Esophagus squamous epithelium (tissue), 5 donors: ENCODE measurements at regions not wholly inside any gene's neighbourhood (a gene's known extent, or its start where the extent isn't known, plus 50 kb on each side); places are given as distances from the start of the nearest gene placed in this dataset.

Source experiments
- DNase-seq: peaks from one replicate; lab custom pipeline; 2025; lab: John Stamatoyannopoulos, UW
- H3K27ac ChIP-seq, 4 donors: fragments of 200-600 bp; sonication (generic); one replicate each; pipeline ENCODE4 v1.5.1; 2016 to 2019; ENCODE audit warnings: mild to moderate bottlenecking in 1 of 4
- H3K27me3 ChIP-seq, 4 donors: fragments of 200-600 bp; sonication (generic); 1 replicate in 3 of 4; 2 replicates in 1 of 4; pipeline versions ENCODE4 v1.5.1 to v1.6.0; 2017 to 2021; ENCODE audit warnings: antibody characterized with exemption in 1 of 4
- H3K36me3 ChIP-seq, 3 donors: fragments of 200-600 bp; sonication (generic); one replicate each; pipeline ENCODE4 v1.5.1; 2016 to 2019
- H3K4me1 ChIP-seq, 3 donors: fragments of 200-600 bp; sonication (generic); one replicate each; pipeline ENCODE4 v1.5.1; 2017 to 2019
- H3K4me3 ChIP-seq, 4 donors: fragments of 200-600 bp; sonication (generic); 1 replicate in 3 of 4; 2 replicates in 1 of 4; pipeline ENCODE4 v1.5.1; 2016 to 2019; ENCODE audit warnings: mild to moderate bottlenecking in 2 of 4, moderate library complexity in 1 of 4
- H3K9me3 ChIP-seq, 3 donors: fragments of 200-600 bp; sonication (generic); one replicate each; pipeline ENCODE4 v1.5.1; 2016 to 2019
- POLR2A ChIP-seq, 4 donors: fragments of 450-650 bp; IDR thresholded peaks; one replicate each; pipeline ENCODE4 v1.6.1; 2017; ENCODE audit warnings: antibody characterized with exemption in 4 of 4, mild to moderate bottlenecking in 4 of 4, moderate library complexity in 3 of 4
- WGBS, 2 donors: methylation state at CpG; one replicate each; pipeline ENCODE4 v1.1.5; 2018; 5-methylcytosine and 5-hydroxymethylcytosine counted together
- intact Hi-C: fragments of 100-400 bp; cut with DNase I; formaldehyde crosslinking; loops from one replicate; pipeline ENCODE4 v1.15.0; 2022
- TF ChIP-seq, protein P1 (sequence below), 6 experiments: fragments of 450-650 bp in 4 of 6; fragments of 200-600 bp in 2 of 6; sonication (generic) in 2 of 6; IDR thresholded peaks; one replicate each; pipeline ENCODE4 v1.5.1; 2016 to 2019; ENCODE audit warnings: antibody characterized with exemption in 6 of 6, mild to moderate bottlenecking in 4 of 6, moderate library complexity in 4 of 6
- donor health status: DM: yes; HTN: yes; CAD: no.

- DNase-seq: no peak
- TF ChIP-seq, protein P1, sequence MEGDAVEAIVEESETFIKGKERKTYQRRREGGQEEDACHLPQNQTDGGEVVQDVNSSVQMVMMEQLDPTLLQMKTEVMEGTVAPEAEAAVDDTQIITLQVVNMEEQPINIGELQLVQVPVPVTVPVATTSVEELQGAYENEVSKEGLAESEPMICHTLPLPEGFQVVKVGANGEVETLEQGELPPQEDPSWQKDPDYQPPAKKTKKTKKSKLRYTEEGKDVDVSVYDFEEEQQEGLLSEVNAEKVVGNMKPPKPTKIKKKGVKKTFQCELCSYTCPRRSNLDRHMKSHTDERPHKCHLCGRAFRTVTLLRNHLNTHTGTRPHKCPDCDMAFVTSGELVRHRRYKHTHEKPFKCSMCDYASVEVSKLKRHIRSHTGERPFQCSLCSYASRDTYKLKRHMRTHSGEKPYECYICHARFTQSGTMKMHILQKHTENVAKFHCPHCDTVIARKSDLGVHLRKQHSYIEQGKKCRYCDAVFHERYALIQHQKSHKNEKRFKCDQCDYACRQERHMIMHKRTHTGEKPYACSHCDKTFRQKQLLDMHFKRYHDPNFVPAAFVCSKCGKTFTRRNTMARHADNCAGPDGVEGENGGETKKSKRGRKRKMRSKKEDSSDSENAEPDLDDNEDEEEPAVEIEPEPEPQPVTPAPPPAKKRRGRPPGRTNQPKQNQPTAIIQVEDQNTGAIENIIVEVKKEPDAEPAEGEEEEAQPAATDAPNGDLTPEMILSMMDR (IDR thresholded peaks at IDR 0.05): no peak
- TF ChIP-seq POLR2A (IDR thresholded peaks at IDR 0.05): no peak
- H3K9me3 ChIP-seq: no peaks in the 10 kb centered on the region
- H3K27me3 ChIP-seq: no peaks in the 10 kb centered on the region
- 85 to 90% methylated on average over 5 of the region's 5 CpGs for WGBS, 2 donors
- intact Hi-C loops: no loop called here
- no peaks in the 10 kb centered on the region for H3K36me3 ChIP-seq
- H3K4me1 ChIP-seq: no peaks in the 10 kb centered on the region
- no peak overlapping the region for H3K4me3 ChIP-seq
- no peak overlapping the region for H3K27ac ChIP-seq
Observed at GRCh38 chr1:119222271-119222670, 81.8 kb upstream of the WARS2 start.

DNA sequence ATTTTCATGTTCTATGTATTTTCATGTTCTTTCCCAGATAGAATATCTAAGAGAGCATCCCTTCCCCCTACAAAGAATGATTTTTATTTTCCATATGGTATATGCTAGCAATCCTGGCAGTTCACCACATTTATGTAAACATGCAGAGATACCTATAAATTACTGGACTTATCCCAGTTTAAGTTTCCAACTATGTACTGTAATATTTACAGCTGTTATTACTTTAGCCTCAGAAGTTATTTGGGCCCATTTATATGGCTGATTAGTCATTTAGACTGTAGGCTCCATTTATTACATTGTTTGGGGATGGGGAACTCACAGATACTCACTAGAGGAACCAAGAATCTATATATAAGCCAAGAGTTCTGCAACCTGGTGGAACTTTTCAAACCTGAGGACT, 84.8 kb upstream of the WARS2 start:
- no peaks in the 10 kb centered on the region for H3K27me3 ChIP-seq
- H3K9me3 ChIP-seq: no peaks in the 10 kb centered on the region
- intact Hi-C loops: no loop called here
- DNase-seq: no peak
- no peak overlapping the region for H3K4me3 ChIP-seq
- no peak overlapping the region for H3K27ac ChIP-seq
- H3K36me3 ChIP-seq: no peaks in the 10 kb centered on the region
- H3K4me1 ChIP-seq: no peaks in the 10 kb centered on the region
- TF ChIP-seq, protein P1 (IDR thresholded peaks at IDR 0.05): no peak
- TF ChIP-seq POLR2A (IDR thresholded peaks at IDR 0.05): no peak

- Histone ChIP-seq H3K36me3 (no peaks in the 10 kb centered on the region), H3K4me1 (no peaks in the 10 kb centered on the region), H3K4me3 (no peak overlapping the region), H3K9me3 (no peaks in the 10 kb centered on the region), H3K27me3 (no peaks in the 10 kb centered on the region), H3K27ac (no peak overlapping the region)
- intact Hi-C loops: no loop called here
- TF ChIP-seq POLR2A (IDR thresholded peaks at IDR 0.05): no peak
- TF ChIP-seq, protein P1 (IDR thresholded peaks at IDR 0.05): peak in 1 of 6 experiments; percentile 28
- DNase-seq: no peak
- whole genome bisulfite sequencing, 2 donors: 78 to 86% methylated on average over 2 of the region's 2 CpGs
Observed at GRCh38 chr1:119225831-119226230, 85.4 kb upstream of the WARS2 start.

- TF ChIP-seq, protein P1 (IDR thresholded peaks at IDR 0.05): no peak
- no peak for TF ChIP-seq POLR2A (IDR thresholded peaks at IDR 0.05)
- Histone ChIP-seq H3K9me3 (no peaks in the 10 kb centered on the region), H3K36me3 (no peaks in the 10 kb centered on the region)
Observed at GRCh38 chr1:119226321-119226720, 85.9 kb upstream of the WARS2 start.

DNA sequence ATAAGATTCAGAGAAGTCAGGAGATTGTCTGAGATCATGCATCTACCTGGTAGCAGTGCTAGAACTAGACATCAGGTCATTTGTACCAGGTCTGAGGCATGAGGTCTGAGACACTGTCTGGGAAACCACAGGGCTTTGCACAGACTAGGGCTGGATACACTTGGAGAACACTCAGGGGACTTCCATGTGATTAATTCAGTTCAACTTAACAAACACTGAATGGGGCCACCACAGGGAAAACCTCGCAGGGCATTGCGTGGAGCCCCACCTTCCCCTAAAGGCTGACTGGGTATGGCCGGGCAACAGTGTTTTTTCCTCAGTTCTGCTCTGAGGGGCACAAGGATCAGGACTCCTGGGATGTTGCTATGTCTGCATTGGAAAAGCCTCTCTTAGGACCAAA, 86.5 kb upstream of the WARS2 start:
- no peak for DNase-seq
- intact Hi-C loops: no loop called here
- no CpG with 5 or more reads among the region's 3 CpGs for WGBS, 2 donors
- TF ChIP-seq, protein P1 (IDR thresholded peaks at IDR 0.05): no peak
- no peak for TF ChIP-seq POLR2A (IDR thresholded peaks at IDR 0.05)
- Histone ChIP-seq H3K27ac (no peak overlapping the region), H3K27me3 (no peaks in the 10 kb centered on the region), H3K9me3 (no peaks in the 10 kb centered on the region), H3K4me1 (no peaks in the 10 kb centered on the region), H3K36me3 (no peaks in the 10 kb centered on the region), H3K4me3 (no peak overlapping the region)

More at GRCh38 chr1:119226321-119226720, 85.9 kb upstream of the WARS2 start:
- Histone ChIP-seq H3K4me3 (no peak overlapping the region), H3K27me3 (no peaks in the 10 kb centered on the region), H3K4me1 (no peaks in the 10 kb centered on the region), H3K27ac (no peak overlapping the region)
- 56 to 93% methylated on average over 1 of the region's 1 CpG for WGBS, 2 donors
- intact Hi-C loops: no loop called here
- DNase-seq: no peak
